ENCODE measurements at regions not wholly inside any gene's neighbourhood (a gene's known extent, or its start where the extent isn't known, plus 50 kb on each side); places are given as distances from the start of the nearest gene placed in this dataset.

DNA sequence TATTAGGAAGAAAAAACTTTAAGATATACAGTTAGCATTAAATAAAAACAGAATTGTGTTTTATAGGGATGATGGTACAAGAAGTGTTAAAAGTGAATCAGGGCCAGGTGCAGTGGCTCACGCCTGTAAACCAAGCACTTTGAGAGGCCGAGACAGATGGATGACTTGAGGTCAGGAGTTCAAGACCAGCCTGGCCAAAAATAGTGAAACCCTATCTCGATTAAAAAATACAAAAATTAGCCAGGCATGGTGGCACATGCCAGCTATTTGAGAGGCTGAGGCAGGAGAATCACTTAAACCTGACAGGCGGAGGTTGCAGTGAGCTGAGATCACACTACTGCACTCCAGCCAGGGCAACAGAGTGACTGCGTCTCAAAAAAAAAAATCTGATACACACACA lies 282.9 kb upstream of the ATP10B start:
- no peak for TF ChIP-seq POLR2A (IDR thresholded peaks at IDR 0.05)
- no peak for TF ChIP-seq POLR2AphosphoS5 (IDR thresholded peaks at IDR 0.05)
- TF ChIP-seq, protein P1, sequence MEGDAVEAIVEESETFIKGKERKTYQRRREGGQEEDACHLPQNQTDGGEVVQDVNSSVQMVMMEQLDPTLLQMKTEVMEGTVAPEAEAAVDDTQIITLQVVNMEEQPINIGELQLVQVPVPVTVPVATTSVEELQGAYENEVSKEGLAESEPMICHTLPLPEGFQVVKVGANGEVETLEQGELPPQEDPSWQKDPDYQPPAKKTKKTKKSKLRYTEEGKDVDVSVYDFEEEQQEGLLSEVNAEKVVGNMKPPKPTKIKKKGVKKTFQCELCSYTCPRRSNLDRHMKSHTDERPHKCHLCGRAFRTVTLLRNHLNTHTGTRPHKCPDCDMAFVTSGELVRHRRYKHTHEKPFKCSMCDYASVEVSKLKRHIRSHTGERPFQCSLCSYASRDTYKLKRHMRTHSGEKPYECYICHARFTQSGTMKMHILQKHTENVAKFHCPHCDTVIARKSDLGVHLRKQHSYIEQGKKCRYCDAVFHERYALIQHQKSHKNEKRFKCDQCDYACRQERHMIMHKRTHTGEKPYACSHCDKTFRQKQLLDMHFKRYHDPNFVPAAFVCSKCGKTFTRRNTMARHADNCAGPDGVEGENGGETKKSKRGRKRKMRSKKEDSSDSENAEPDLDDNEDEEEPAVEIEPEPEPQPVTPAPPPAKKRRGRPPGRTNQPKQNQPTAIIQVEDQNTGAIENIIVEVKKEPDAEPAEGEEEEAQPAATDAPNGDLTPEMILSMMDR (IDR thresholded peaks at IDR 0.05), result no peak
- no peak for TF ChIP-seq EP300 (IDR thresholded peaks at IDR 0.05)

All from upper lobe of left lung (tissue), 4 donors.